Cerebellar cortex (tissue), 1 donor: ENCODE measurements at regions not wholly inside any gene's neighbourhood (a gene's known extent, or its start where the extent isn't known, plus 50 kb on each side); places are given as distances from the start of the nearest gene placed in this dataset.
"Not testable (repeated sequence)": the region's sequence is repeated elsewhere in the genome, so short reads cannot be mapped to it uniquely, and the experiment has no call there.

Experiments
- DNase-seq: peaks from one replicate; pipeline ENCODE4 v3.0.0-alpha.2; 2015; ENCODE audit warnings: low spot score

DNA sequence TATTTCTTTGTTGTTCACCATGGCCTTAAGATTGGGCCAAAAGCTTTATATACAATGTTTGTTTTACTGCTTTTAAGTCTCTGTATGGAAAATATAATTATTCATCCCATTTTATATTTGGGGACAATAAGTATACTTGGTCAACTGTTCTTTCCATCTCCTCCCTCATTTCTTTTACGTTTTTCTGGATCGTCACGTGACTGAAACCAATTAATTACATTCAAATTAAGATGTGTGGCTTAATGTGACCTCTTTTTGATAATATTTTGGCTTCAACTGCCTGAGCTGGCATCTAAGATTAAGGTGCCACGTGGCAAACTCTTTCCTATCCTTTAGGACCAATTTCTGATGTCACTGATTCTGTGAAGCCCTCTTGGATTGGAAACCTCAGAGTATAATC, 250.1 kb upstream of the SGCD start:
- no peak for DNase-seq

DNA sequence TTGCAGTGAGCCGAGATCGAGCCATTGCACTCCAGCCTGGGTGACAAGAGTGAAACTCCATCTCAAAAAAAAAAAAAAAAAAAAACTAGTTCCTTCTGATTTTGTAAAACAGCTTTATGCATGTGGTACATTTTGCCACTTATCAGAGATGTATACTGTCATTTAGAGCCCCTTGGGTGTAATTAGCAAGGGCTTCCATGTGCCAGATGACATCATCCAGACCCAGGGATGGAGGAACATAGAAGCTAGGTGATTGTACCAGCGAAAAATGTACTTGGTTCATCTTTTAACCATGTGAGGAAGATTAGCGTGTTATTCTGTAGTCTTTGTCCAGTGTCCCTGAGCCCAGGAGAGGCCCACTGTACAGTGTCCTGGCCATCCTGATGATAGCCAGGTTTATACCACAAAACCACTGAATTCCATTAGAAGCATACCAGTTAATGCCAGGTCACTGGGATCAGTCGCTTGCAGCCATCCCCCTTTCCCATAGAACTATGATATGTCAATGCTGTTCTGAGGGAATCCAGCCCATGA, 239.3 kb upstream of the SGCD start:
- DNase-seq: no peak

DNA sequence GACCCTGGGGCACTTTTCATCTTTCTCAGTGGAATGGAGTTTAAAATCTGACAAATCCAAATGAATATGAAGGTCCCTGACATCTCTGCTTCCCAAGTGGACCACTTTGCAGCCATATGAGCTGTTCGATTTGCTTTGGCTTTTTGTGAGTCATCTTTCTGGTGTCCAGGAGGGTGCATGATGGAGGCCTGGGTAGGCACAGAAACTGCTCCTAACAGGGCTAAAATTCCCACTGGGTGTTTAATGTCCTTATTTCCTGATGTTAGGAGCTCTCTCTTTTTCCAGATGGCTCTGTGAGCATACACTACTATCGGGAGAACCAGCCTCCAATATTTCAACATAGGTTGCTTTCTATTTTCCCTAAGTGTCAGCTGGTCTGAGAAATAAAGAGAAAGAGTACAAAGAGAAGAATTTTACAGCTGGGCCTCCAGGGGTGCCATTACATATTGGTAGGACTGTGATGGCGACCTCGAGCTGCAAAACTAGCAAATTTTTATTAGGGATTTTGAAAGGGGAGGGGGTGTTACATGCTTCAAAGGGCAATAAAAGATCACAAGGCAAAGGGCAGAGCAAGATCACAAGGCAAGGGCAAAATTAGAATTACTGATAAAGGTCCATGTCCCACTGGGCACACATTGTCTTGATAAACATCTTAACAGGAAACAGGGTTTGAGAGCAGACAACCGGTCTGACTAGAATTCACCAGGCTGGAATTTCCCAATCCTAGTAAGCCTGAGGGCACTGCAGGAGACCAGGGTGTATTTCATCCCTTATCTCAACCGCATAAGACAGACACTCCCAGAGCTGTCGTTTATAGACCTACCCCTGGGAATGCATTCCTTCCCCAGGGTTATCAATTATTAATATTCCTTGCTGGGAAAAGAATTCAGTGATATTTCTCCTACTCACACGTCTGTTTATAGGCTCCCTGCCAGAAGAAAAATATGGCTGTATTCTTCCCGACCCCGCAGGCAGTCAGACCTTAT, 236.7 kb upstream of the SGCD start:
- not testable (repeated sequence) for DNase-seq

DNA sequence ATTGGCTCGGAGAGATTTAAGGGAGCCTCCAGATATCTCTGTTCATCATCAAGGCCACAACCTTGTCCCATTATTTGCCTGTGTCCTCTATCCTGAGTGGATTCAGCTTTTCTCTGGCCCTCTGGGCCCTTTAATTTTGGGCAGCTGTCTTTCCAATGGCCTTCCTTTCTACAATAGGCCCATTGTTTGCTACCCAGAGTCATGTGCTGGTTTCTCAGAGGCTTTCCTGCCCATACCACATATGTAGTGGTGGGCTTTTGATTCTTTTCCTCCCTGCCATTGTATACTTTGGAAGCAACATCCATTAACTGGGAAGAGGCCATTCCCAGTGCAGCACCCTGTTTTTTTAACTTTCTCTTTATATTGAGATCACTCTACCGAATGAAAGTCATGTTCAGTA, 233.9 kb upstream of the SGCD start:
- no peak for DNase-seq

DNA sequence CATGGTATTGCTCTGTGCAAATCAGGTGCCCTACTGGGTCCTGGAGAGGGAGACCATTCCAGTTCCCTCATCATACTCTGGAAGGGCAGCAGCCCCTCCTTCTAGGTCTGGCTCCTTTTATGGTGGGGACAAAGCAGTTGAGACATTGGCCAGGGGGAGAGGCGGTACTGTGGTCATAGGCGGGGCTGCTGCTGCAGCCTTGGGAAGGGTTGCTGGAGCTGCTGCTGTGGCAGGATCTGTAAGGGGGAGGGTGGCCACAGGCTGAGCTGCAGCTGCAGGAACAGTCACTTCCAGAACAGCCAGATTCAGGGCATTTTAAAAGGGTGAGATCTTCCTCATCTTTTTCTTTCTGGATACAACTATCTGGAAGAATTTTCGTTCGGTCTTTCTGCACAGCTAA, 233.0 kb upstream of the SGCD start:
- DNase-seq: no peak

DNA sequence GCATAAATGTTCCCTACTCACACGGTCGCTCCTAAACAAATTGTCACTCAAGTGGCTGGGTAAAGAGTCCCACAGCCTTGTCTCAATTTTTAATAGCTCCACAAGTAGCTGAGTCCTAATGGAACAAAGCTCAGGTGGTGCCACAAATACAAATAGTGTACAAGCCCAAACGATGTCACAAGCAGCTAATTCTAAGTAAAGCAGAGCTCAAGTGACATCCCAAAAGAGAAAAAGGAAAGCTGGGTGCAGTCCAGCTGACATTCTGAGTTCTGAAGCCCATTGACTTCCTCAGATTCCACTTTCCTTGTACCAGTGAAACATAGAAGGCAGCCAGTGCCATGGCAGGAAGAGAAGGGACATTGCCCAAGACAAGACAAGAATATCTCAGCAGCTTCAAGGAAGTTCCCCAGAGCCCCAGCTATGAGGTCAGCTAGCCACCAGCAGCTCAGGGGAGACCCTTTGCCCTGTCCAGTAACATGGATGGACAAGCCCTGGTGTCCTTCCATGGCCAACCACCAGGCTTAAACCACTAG, 231.2 kb upstream of the SGCD start:
- DNase-seq: no peak

DNA sequence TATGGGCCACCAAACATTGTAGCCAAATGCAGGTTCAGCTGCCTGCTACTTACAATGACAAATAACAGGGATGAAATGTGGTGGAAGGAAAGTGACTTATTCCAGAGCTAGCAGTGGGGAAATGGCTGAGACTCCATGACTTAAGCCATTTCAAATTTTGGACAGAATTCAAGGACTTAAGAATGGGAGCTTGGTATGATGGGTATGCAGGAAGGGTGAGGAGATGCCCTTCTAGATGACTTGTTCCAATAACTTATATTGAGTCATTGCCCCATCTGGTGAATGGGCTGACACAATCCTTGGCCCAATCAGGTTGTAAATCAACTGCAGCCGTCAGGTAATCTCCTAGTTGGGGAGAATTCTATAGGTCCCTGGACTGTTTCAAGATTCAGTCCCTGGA, 230.7 kb upstream of the SGCD start:
- DNase-seq: no peak

DNA sequence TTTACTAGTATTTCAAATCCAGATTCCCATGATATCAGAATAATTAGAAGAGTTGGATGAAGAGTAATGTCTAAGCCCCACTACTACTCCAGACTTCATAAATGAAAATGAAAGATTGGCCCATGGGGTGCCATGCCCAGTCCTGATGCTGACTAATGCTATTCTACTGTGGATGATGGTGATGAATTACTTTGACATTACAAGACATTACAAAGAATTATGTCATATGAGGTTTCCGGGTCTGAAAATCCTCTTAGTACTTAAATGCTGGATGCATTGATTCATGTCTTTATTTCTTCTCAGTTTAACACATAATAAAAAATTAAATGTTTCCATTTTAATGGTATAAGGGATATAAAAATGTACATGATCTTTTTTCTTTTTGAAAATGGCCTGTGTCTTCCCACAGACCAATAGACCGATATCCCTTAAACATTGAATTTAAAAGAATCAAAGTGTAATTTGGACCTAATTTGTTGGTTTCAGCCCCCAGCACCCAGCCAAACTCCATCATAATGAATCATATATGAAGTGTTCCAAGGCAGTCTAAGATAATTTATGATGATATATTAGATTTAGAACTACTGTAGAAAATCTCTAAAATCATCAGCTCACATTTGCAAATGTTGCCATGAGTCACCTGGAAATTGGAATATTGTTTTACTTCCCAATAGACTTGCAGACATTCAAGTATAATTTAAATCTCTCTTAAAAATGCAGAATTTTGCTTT, 223.6 kb upstream of the SGCD start:
- DNase-seq: no peak

DNA sequence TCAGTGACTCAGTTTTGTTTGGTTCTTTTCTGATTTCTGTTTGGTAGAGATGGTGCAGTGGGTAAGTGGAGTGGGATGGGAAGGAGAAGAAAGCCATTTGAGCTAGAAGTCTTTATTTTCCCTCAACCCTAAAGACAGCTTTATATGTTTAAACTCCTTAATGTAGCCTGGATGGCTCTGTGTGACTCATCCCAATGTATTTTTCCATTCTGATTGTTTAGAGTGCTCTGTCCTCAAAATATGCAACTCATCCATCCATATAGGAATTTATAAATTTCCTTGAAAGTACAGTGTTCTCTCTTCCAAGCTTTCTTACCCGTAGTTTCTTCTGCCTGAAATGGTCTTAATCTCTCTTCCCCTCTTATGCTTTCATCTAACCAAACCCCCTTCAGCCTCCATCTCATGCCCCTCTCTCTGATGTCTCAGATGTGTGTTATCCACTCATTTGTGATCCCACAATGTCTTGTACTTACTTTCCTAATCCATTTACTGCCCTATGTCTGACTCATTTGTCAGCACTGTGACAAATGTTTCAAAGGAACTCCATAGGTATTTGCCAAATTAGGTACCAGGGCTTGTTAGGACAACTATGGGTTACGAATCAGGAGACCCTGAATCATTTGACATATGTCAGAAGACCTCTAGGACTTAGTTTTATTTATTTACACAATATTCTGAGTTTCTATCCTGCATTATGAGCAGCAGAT, 217.5 kb upstream of the SGCD start:
- no peak for DNase-seq

DNA sequence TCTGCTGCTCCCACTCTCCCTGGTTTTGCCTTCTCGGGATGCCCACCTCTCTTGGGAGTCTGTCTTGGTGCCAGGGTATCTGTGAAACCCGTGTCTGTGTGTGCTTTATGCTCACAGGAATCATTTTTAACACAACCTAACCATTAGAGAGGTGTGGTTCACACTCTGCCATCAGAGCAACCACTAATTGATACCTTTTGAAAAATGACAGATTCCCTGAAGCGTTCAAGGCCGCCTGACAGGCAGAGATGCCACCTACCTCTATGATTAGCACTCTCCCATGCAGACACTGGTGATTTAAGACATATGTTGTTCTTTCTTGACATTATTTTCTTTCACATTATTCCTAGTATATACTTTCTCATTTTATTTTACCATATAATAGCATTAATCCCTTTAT, 207.3 kb upstream of the SGCD start:
- DNase-seq: no peak

DNA sequence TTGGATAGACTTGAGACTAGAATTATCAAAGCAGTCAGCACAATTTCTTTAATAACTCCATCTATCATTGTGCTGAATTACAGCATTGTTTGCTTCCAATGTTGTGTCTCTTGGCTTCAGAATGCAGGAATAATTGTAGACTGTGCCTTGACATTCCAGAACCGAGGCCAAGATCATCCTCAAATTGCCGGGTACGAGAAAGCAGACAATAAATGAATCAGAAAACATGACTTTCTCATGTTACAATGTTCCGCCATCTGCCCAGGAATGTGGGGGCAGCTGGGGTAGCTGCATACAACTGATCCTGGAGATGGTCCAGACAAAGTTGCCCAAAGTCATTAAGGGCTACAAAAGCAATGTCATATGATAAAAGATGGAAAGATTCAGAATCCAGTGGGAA, 206.2 kb upstream of the SGCD start:
- no peak for DNase-seq

DNA sequence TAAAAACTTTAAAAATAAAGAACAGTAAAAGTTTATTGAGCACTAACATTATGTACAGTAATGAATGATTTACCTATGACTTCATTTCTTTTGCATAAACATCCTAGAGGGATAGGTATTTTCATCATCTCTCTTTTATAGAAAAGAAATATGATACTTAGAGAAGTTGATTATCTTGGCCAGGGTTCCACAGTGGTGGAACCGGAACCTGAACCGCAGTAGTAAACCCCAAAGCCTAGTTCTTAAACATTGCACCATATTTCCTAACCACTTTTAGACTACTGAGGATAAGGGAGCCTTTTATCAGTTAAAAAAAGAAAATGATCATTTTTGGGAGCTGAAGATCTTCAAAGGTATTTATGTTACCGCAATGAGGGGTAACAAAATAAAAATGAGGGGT, 205.7 kb upstream of the SGCD start:
- no peak for DNase-seq

DNA sequence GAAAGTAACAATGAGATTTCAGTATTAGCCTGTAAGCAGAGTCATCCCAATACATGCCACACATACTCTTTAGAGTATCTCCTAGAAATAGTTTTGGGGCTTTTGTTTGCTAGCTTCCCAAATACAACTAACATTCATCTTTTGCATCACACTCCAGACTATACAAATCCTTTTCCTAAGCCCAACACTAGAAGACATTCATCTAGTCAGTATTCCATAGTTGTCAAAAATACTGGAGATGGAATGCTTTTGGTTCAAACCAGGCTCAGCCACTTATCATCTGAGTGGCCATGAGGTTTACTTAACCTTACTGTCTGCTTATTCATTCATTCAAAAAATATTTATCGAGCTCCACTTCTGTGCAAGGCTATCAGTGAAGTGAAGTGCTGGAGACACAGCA, 205.1 kb upstream of the SGCD start:
- no peak for DNase-seq

DNA sequence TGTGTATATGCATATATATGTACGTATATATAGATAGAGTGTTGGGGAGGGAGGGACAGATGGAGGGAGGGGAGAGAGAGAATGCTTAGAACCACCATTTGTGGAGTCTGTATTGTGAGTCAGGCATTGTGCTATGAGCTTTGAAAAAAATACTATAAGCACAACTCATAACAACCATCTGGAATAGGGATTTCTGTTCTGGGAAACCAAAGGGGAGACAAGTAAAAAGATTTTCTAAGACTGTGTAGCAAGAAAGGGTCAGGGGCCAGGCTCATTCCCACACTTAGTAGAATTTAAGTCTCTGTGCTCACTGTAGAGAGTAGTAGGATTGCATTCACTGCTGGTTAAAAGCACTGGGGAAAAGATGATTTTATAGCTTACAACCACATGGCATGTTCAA, 202.3 kb upstream of the SGCD start:
- DNase-seq: no peak

DNA sequence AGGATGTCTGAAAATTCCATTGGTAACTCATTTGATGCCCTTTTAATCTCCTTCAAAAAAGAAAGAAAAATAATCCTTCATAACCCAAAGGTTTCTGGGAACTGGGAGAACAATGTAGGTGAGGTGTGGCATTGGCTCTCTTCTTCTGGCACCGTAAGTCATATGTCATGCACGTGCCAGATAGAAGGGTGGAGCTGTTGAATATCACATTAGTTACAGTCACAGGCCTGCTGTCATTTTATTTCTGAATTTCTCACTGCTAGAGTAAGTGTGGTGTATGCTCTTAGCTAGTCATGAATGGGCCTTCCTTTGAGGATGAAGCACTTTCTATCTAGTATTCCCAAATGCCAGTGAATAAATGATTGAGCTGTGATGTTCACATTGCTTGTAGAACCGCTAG, 201.8 kb upstream of the SGCD start:
- no peak for DNase-seq

DNA sequence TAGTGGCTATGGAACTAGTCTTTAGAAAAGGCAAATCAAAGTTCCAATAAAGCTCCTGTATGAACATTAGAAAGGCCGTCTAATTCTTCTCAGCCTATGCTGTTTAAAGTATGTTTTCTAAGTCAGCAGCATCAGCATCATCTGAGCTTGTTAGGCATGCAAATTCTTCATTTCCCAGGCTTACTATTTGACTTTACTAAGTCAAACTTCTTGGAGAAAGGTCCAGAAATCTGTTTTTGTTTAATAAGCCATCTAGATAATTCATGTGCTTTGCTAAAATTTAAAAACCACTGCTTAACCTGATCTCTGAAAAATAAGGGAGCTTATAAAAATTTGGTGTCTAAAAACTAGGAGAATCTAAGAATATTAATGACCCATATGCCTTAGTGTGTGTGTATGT, 200.2 kb upstream of the SGCD start:
- DNase-seq: no peak

DNA sequence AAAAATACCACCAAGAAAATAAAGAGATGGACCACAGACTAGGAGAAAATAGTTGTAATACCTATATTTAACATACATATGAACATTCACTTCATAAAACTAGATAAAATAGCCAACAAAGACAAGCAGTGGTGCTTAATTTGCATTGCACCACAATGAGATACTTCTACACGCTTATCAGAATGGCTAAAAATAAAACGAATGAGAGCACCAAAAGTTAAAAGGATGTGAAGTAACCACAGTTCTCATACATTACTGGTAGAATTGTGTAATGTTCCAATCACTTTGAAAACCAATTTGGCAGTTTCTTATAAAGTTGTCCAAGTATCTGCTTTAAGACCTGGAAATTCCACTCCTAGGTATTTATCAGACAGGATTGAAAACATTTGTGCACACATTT, 198.9 kb upstream of the SGCD start:
- no peak for DNase-seq

DNA sequence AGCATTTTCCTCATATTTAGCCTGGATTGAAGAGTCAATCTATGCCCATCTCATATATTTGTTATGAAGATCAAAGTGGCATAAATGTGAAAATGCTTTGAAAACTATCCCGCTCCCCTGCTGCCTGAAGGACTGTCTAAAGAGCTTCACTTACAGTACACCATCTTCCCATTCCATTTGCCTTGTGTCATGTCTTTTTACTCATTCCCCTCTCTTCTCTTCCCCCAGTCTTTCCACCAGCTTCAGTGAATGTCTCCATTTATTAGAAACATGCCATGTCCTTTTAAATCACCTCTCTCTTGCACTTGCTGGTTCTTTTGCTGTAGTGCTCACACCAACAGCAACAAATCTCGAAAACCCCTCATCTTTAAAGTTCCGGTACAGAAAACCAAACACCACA, 192.7 kb upstream of the SGCD start:
- DNase-seq: no peak

DNA sequence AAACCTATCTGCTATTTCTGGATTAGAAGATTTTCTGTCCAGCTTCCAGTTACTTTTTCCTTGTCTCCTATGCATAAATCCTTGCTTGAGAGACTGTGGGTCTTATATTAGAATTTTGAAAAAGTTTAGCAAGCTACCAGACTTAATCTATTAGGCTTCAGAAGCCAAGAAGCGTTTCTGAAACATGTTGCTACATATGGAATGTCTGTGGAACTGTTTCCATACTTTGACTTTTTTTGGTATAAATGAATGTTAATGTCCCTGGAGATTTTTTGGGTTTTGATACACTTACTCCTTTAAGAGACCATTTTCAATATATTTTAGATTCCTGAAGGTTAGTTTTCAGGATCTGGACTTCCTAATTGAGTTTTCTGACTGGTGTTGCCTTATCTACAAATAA, 191.4 kb upstream of the SGCD start:
- DNase-seq: no peak

DNA sequence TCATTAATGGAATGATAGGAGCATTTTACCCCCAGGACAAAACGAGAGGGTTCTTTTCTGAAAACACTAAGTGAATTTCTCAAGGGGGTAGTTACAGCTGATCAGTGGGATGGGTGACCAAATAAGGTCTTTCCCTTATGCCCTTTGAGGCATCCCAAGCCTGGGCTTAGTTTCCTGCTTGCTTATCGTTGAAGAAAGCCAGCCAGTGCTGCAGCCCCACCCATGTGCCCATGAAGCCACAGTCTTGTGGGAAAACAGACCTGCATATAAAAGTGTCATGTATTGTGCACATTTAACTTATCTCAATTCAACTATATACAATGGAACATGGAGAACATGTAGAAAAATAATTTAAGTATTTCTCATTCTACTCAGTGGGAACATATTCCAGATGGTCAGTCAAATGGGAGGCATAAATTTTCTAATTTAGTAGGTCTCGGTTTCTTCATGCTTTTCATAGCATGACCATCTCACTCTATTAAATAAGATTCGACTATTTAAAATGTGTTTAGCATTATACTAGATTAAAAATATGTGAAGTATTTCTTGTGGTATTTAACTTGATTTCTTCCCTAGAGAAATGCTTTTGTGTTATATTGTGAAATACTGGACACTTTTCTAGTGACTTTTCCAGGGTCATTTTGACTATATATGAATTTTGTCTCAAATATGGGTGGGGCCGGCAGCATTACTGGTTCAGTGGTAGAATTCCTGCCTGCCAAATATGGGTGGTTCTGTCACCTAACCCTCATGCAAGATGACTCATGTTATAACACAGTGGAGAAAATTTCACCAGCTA, 189.7 kb upstream of the SGCD start:
- DNase-seq: no peak

DNA sequence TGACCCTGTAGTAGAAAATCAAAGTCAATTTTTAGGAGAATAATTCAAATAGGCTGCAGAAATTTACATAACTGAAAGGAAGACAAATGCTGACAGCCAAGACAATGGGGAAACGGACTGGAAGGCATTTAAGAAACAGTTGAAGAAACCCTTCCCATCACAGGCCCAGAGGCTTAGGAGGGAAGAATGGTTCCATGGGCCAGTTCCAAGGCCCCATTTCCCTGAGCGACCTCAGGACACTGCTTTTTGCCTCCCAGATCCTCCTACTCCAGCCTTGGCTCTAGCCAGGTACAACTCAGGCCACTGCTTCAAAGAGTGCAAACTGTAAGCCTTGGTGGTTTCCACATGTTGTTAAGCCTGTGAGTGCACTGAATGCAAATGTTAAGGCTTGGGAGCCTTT, 184.1 kb upstream of the SGCD start:
- DNase-seq: no peak
